AG09309 (cell line): ENCODE measurements at regions not wholly inside any gene's neighbourhood (a gene's known extent, or its start where the extent isn't known, plus 50 kb on each side); places are given as distances from the start of the nearest gene placed in this dataset.

Source experiments
- DNase-seq: peaks from one replicate; pipeline ENCODE4 v3.0.0-alpha.2; 2010; ENCODE audit warnings: low read depth
- H3K4me3 ChIP-seq: 2 replicates; pipeline ENCODE4 v1.5.1; 2011; ENCODE audit warnings: mild to moderate bottlenecking, low read depth, low read length, moderate library complexity; ENCODE audit not compliant: control insufficient read depth
- TF ChIP-seq, protein P1 (sequence below): IDR thresholded peaks from 2 replicates; pipeline ENCODE4 v1.5.1; 2011; ENCODE audit warnings: mild to moderate bottlenecking, low read depth, low read length, inconsistent platforms; ENCODE audit not compliant: insufficient read depth, control insufficient read depth; ENCODE audit errors: missing control alignments

- no peak overlapping the region for H3K4me3 ChIP-seq
- no peak for DNase-seq
- TF ChIP-seq, protein P1, sequence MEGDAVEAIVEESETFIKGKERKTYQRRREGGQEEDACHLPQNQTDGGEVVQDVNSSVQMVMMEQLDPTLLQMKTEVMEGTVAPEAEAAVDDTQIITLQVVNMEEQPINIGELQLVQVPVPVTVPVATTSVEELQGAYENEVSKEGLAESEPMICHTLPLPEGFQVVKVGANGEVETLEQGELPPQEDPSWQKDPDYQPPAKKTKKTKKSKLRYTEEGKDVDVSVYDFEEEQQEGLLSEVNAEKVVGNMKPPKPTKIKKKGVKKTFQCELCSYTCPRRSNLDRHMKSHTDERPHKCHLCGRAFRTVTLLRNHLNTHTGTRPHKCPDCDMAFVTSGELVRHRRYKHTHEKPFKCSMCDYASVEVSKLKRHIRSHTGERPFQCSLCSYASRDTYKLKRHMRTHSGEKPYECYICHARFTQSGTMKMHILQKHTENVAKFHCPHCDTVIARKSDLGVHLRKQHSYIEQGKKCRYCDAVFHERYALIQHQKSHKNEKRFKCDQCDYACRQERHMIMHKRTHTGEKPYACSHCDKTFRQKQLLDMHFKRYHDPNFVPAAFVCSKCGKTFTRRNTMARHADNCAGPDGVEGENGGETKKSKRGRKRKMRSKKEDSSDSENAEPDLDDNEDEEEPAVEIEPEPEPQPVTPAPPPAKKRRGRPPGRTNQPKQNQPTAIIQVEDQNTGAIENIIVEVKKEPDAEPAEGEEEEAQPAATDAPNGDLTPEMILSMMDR, result no peak
Observed at GRCh38 chr6:169165561-169166300, 87.9 kb downstream of the THBS2 start.

DNA sequence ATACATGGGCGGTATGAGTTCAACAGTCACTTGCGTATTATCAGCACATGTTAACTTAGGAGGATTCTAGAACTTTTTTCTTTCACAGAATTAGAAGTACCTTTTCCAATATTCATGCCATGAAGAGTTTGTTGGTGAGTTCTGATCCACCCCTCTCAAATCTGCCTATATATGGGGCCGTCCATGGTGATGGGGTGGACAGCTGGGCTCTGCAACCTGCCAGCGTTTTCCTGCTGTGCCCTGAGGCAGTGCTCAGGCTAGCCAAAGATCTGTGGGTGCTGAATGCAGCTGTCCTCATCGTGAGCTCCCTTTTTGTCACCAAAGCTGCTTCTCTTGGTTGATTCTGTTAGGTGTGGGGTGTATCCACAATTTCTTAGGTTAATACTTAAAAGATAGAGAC, 88.7 kb downstream of the THBS2 start:
- TF ChIP-seq, protein P1, result no peak
- no peak overlapping the region for H3K4me3 ChIP-seq
- DNase-seq, result no peak

- DNase-seq, result no peak
- TF ChIP-seq, protein P1, result no peak
- H3K4me3 ChIP-seq, result no peak overlapping the region
Observed at GRCh38 chr6:169164451-169164850, 89.2 kb downstream of the THBS2 start.

DNA sequence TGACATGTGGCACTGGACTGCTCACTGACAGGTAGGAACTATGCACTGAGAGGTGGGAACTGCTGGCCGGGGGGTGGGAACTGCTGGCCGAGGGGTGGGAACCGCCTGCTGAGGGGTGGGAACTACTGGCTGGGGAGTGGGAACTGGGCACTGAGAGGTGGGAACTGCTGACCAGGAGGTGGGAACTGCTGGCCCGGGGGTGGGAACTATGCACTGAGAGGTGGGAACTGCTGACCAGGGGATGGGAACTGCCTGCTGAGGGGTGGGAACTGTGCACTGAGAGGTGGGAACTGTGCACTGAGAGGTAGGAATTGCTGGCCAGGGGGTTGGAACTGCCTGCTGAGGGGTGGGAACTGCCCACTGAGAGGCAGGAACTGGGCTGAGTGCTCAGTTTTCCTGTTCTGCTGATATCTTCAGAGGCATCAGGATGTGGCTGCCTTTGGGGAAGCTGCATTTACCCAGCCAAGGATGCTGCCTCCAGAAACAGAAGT, 90.2 kb downstream of the THBS2 start:
- TF ChIP-seq, protein P1, result no peak
- peak overlapping the region; percentile 18 for H3K4me3 ChIP-seq
- DNase-seq, result no peak

DNA sequence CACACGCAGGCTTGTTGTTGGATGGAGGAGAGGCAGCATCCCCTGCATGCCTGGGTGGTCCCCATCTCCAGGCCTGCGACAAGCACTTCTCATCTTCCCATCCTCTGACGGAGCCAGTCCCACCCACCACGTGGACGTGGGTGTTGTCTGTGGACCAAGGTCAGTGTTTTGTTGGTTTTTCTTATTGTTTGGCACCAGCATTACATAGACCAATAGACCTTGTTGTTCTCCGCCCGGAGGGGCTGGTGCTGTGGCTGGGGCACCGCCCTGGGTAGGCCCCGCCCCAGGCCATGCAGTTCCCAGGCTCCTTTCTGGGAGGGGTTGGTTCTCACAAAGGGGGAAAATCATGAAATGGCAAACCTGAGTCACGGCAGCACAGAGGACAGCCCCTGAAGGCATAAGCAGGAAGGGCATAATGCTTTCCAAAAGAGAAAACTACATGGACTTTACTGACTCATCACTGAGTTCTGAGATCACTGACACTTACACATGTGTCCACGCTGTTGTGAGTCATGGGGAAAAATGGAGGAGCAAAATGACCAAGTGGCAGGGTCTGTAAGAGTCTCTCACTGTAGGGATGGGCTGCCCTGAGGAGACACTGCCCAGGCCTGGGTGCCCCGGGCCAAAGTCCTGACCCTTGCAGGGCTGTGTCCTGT, 90.8 kb downstream of the THBS2 start:
- peak; percentile 99 for DNase-seq
- TF ChIP-seq, protein P1, result no peak
- H3K4me3 ChIP-seq, result peak overlapping the region; percentile 65

DNA sequence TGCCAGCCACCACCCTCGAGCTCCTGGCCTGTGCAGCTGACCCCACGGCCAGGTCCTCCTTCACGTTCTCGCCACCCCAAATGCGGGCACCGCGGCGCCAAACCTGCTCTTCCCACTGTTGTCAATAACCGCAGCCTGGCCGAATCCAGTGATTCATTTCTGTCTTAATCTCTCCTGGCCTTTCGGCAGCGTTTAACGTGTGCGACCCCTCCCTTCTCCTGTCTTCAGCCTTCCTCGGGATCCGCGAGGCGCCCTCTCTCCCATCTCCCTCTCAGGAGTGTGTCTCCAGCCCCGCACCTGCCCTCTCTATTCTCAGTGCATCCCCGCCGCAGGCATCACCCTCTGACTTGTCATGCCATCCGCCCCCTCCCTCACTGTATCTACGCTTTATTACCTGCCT, 91.4 kb downstream of the THBS2 start:
- peak overlapping the region; percentile 65 for H3K4me3 ChIP-seq
- no peak for DNase-seq
- TF ChIP-seq, protein P1, result no peak
